IPS-20b (cell line): ENCODE measurements at regions not wholly inside any gene's neighbourhood (a gene's known extent, or its start where the extent isn't known, plus 50 kb on each side); places are given as distances from the start of the nearest gene placed in this dataset.

ENCODE experiments used
- H3K27ac ChIP-seq: one replicate; pipeline ENCODE4 v1.5.1; 2013; ENCODE audit warnings: low read length
- H3K27me3 ChIP-seq: 2 replicates; pipeline ENCODE4 v1.6.1; 2013; ENCODE audit warnings: mild to moderate bottlenecking, low read length, inconsistent platforms; ENCODE audit not compliant: insufficient read depth
- H3K36me3 ChIP-seq: 2 replicates; pipeline ENCODE4 v1.6.1; 2013; ENCODE audit warnings: low read depth, mild to moderate bottlenecking, inconsistent platforms, low read length, moderate library complexity; ENCODE audit not compliant: insufficient read depth
- H3K4me1 ChIP-seq: 2 replicates; pipeline ENCODE4 v1.6.1; 2013; ENCODE audit warnings: mild to moderate bottlenecking, control low read depth, inconsistent platforms, low read length, moderate library complexity; ENCODE audit not compliant: insufficient read depth
- H3K4me3 ChIP-seq: 2 replicates; pipeline ENCODE4 v1.5.1; 2013; ENCODE audit warnings: mild to moderate bottlenecking, low read length, inconsistent platforms
- H3K9ac ChIP-seq: 2 replicates; pipeline ENCODE4 v1.6.1; 2013; ENCODE audit warnings: low read depth, mild to moderate bottlenecking, inconsistent platforms, low read length, moderate library complexity
- H3K9me3 ChIP-seq: 2 replicates; pipeline ENCODE4 v1.6.1; 2013; ENCODE audit warnings: mild to moderate bottlenecking, low read depth, low read length, inconsistent platforms; ENCODE audit not compliant: insufficient read depth

- no peak overlapping the region for H3K4me3 ChIP-seq
- H3K4me1 ChIP-seq, result no peaks in the 10 kb centered on the region
- no peaks in the 10 kb centered on the region for H3K27me3 ChIP-seq
- no peak overlapping the region for H3K27ac ChIP-seq
- no peaks in the 10 kb centered on the region for H3K9me3 ChIP-seq
- no peaks in the 10 kb centered on the region for H3K36me3 ChIP-seq
- no peak overlapping the region for H3K9ac ChIP-seq
Observed at GRCh38 chr13:80451641-80452040, 110.7 kb upstream of the SPRY2 start.

DNA sequence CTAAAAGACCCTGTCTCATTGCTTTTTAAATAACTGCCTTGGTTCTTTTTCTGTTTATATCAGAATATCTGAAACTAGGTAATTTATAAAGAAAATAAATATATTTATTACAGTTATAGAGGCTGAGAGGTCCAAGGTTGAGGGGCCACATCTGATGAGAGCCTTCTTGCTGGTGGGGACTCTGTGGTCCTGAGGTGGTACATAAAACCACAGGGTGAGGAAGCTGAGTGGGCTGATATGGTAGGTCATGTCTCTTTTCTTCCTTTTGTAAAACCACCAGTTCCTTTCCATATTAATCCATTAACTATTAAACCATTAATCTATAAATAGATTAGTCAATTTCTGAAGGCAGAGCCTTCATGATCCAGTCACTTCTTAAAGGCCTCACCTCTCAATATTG lies 109.5 kb upstream of the SPRY2 start:
- Histone ChIP-seq H3K36me3 (no peaks in the 10 kb centered on the region), H3K9ac (no peak overlapping the region), H3K9me3 (no peaks in the 10 kb centered on the region), H3K27me3 (no peaks in the 10 kb centered on the region), H3K4me3 (no peak overlapping the region), H3K27ac (no peak overlapping the region), H3K4me1 (no peaks in the 10 kb centered on the region)

DNA sequence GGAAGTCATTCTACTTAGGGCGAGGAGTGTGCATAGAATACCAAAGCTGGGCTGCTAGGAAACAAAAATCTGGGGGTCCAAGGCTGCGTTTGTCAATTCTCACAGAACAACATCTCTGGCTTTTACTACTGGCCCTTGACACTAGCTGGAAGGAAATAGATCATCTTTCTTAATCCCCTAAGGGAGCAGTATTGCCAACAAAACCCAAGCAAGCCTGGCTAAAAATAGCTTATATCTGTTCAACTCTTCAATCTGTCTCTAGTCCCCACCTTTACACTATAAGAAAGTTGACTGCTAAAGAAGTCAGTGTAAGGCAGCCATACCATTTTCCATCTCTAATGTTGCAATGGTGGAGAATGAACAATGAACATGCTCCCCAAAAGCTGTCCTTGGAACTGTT lies 107.8 kb upstream of the SPRY2 start:
- H3K36me3 ChIP-seq, result no peaks in the 10 kb centered on the region

DNA sequence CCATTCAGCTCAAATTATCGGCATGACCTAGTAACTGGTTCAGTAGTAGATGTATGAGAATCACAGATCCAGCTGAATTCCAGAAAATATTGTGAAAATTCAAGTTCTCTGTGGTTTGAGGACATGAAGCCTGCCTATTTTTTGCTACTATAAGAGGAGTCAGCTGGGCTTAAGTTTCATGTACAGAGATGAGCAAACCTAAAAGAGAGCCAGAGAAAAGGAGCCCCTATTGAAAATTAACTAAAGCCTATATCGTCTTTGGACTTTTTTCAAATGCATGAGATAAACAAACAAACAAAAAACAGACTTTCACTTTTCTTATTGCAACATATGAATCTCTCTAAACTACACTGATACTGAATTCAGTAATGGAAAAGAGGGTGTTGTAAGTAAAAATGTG lies 106.8 kb upstream of the SPRY2 start:
- no peak overlapping the region for H3K4me3 ChIP-seq
- H3K9ac ChIP-seq, result no peak overlapping the region
- H3K9me3 ChIP-seq, result no peaks in the 10 kb centered on the region
- H3K27ac ChIP-seq, result no peak overlapping the region
- H3K36me3 ChIP-seq, result no peaks in the 10 kb centered on the region
- no peaks in the 10 kb centered on the region for H3K27me3 ChIP-seq
- H3K4me1 ChIP-seq, result peaks cover 16% of the 10 kb centered on the region

More for the DNA sequence above, 107.8 kb upstream of the SPRY2 start:
- Histone ChIP-seq H3K4me1 (peaks cover 9% of the 10 kb centered on the region; the same call in 1 of the 2 replicates), H3K9ac (no peak overlapping the region), H3K27me3 (no peaks in the 10 kb centered on the region), H3K4me3 (no peak overlapping the region), H3K27ac (no peak overlapping the region), H3K9me3 (no peaks in the 10 kb centered on the region)

- H3K9me3 ChIP-seq, result no peaks in the 10 kb centered on the region
- no peaks in the 10 kb centered on the region for H3K36me3 ChIP-seq
- no peaks in the 10 kb centered on the region for H3K27me3 ChIP-seq
- H3K27ac ChIP-seq, result no peak overlapping the region
- H3K4me1 ChIP-seq, result peaks cover 16% of the 10 kb centered on the region
- H3K4me3 ChIP-seq, result no peak overlapping the region
- no peak overlapping the region for H3K9ac ChIP-seq
Observed at GRCh38 chr13:80444240-80445015, 103.5 kb upstream of the SPRY2 start.

DNA sequence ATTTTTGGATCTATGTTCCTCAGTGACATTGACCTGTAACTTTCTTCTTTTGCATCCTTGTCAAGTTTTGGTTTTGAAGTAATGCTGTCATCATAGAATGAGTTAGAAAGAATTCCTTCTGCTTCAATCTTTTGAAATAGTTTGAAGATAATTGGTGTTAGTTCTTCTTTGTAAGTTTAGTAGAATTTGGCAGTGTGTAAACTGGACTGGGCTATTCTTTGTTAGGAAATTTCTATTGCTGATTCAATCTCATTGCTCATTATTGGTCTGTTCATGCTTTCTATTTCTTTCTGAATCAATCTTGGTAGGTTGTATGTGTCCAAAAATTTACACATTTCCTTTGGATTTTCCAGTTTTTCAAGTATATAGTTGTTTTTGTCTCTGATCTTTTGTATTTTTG lies 101.7 kb upstream of the SPRY2 start:
- H3K9ac ChIP-seq, result no peak overlapping the region
- no peaks in the 10 kb centered on the region for H3K9me3 ChIP-seq
- H3K36me3 ChIP-seq, result no peaks in the 10 kb centered on the region
- no peaks in the 10 kb centered on the region for H3K27me3 ChIP-seq
- no peak overlapping the region for H3K27ac ChIP-seq
- peaks cover 16% of the 10 kb centered on the region for H3K4me1 ChIP-seq
- no peak overlapping the region for H3K4me3 ChIP-seq

DNA sequence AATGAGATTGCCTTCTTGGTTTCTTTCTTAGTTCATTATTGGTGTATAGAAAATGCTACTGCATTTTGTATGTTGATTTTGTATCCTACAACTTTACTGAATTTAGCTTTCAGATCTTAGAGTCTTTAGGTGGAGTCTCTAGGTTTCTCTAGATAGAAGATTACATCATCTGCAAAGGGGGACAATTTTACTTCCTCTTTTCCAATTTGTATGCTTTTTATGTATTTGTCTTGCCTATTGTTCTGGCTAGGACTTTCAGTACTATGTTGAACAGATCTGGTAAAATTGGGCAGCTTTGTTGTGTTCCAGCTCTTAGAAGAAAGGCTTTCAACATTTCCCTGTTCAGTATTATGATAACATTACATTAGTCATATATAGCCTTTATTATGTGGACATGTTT lies 101.0 kb upstream of the SPRY2 start:
- H3K27ac ChIP-seq, result no peak overlapping the region
- H3K9ac ChIP-seq, result no peak overlapping the region
- peaks cover 16% of the 10 kb centered on the region for H3K4me1 ChIP-seq
- no peaks in the 10 kb centered on the region for H3K27me3 ChIP-seq
- no peaks in the 10 kb centered on the region for H3K9me3 ChIP-seq
- no peaks in the 10 kb centered on the region for H3K36me3 ChIP-seq
- no peak overlapping the region for H3K4me3 ChIP-seq

GRCh38 chr13:80438521-80438920 lies 97.6 kb upstream of the SPRY2 start:
- Histone ChIP-seq H3K4me3 (no peak overlapping the region), H3K27ac (no peak overlapping the region), H3K36me3 (no peaks in the 10 kb centered on the region), H3K9ac (no peak overlapping the region), H3K27me3 (no peaks in the 10 kb centered on the region), H3K4me1 (peaks cover 5% of the 10 kb centered on the region), H3K9me3 (no peaks in the 10 kb centered on the region)

DNA sequence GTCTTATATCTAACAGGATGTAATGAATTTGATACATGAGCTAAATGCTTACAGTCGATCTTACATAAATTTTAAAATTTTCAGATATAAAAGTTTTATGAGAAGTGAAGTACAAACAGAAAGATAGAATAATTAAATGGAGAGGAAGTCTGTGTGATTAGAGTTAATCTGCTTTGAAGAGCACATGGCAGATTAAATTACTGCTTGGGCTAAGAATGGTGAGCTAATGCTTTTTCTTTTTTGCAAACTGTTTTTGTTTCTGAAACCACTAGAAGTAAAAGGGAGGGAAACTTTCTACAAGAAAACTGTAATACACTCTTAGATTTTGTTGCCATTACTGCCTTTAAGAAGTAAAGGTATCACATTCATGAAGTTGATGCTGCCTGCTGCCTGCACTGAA lies 96.3 kb upstream of the SPRY2 start:
- H3K27ac ChIP-seq, result no peak overlapping the region
- no peak overlapping the region for H3K9ac ChIP-seq
- H3K9me3 ChIP-seq, result no peaks in the 10 kb centered on the region
- H3K36me3 ChIP-seq, result no peaks in the 10 kb centered on the region
- no peaks in the 10 kb centered on the region for H3K4me1 ChIP-seq
- no peak overlapping the region for H3K4me3 ChIP-seq
- H3K27me3 ChIP-seq, result no peaks in the 10 kb centered on the region

GRCh38 chr13:80436571-80437169 lies 95.7 kb upstream of the SPRY2 start:
- Histone ChIP-seq H3K9ac (no peak overlapping the region), H3K9me3 (no peaks in the 10 kb centered on the region), H3K4me1 (no peaks in the 10 kb centered on the region), H3K4me3 (no peak overlapping the region), H3K27ac (no peak overlapping the region), H3K27me3 (no peaks in the 10 kb centered on the region), H3K36me3 (no peaks in the 10 kb centered on the region)

GRCh38 chr13:80430561-80430960 lies 89.6 kb upstream of the SPRY2 start:
- Histone ChIP-seq H3K4me3 (no peak overlapping the region), H3K36me3 (no peaks in the 10 kb centered on the region), H3K27ac (no peak overlapping the region), H3K27me3 (no peaks in the 10 kb centered on the region), H3K9me3 (no peaks in the 10 kb centered on the region; the same call in 1 of the 2 replicates), H3K9ac (no peak overlapping the region), H3K4me1 (no peaks in the 10 kb centered on the region)

GRCh38 chr13:80428349-80429096 lies 87.6 kb upstream of the SPRY2 start:
- no peak overlapping the region for H3K9ac ChIP-seq
- H3K27ac ChIP-seq, result no peak overlapping the region
- H3K27me3 ChIP-seq, result no peaks in the 10 kb centered on the region
- no peaks in the 10 kb centered on the region for H3K4me1 ChIP-seq
- H3K4me3 ChIP-seq, result no peak overlapping the region
- H3K9me3 ChIP-seq, result peaks cover 17% of the 10 kb centered on the region
- no peaks in the 10 kb centered on the region for H3K36me3 ChIP-seq
